A549 (cell line): ENCODE measurements at regions not wholly inside any gene's neighbourhood (a gene's known extent, or its start where the extent isn't known, plus 50 kb on each side); places are given as distances from the start of the nearest gene placed in this dataset.

Experiments
- PBX3 ChIP-seq: IDR thresholded peaks from 2 replicates; pipeline ENCODE4 v1.6.1; 2012
- POLR2A ChIP-seq: IDR thresholded peaks from 2 replicates; pipeline ENCODE4 v1.6.1; 2012; ENCODE audit warnings: mild to moderate bottlenecking, low read length

- TF ChIP-seq POLR2A (no peak), PBX3 (no peak)
These were observed 63.5 kb upstream of the AGPS start for GRCh38 chr2:177329064-177329463.
